Activated CD8-positive, alpha-beta T cell treated with anti-CD3 and anti-CD28 coated beads, Interleukin-2, amount 10 ng/mL, durations not matched to agents 7 days and 5 days (primary cell): ENCODE measurements at regions not wholly inside any gene's neighbourhood (a gene's known extent, or its start where the extent isn't known, plus 50 kb on each side); places are given as distances from the start of the nearest gene placed in this dataset.
"Not testable (repeated sequence)": the region's sequence is repeated elsewhere in the genome, so short reads cannot be mapped to it uniquely, and the experiment has no call there.

Source experiments
- ATAC-seq: fragments of 150-1000 bp; cut with Tn5 transposase; one replicate; pipeline ENCODE4 v1.10.0; 2021; ENCODE audit warnings: moderate library complexity
- CTCF ChIA-PET: fragments of 350-600 bp; sonication (Branson Sonifier 250); formaldehyde crosslinking; loops from one replicate; lab custom pipeline; 2021; ENCODE audit warnings: antibody characterized with exemption; lab: Charles Lee
- POLR2A ChIA-PET: fragments of 350-600 bp; sonication (Branson Sonifier 250); formaldehyde crosslinking; loops from one replicate; lab custom pipeline; 2021; ENCODE audit warnings: antibody characterized with exemption; lab: Charles Lee
- DNase-seq: peaks from one replicate; pipeline ENCODE4 v3.0.0-alpha.2; 2020
- H3K27ac Mint-ChIP-seq: one replicate; pipeline ENCODE4 v1.8.0; 2021; ENCODE audit warnings: mild to moderate bottlenecking, mixed read lengths
- H3K27me3 Mint-ChIP-seq: one replicate; pipeline ENCODE4 v1.8.0; 2021; ENCODE audit warnings: low read depth, mixed read lengths
- H3K36me3 Mint-ChIP-seq: one replicate; pipeline ENCODE4 v1.8.0; 2021; ENCODE audit warnings: low read depth, mixed read lengths
- H3K4me1 Mint-ChIP-seq: one replicate; pipeline ENCODE4 v1.8.0; 2021; ENCODE audit warnings: low read depth, mixed read lengths
- H3K4me3 Mint-ChIP-seq: one replicate; pipeline ENCODE4 v1.8.0; 2021; ENCODE audit warnings: mild to moderate bottlenecking, mixed read lengths
- H3K9me3 Mint-ChIP-seq: one replicate; pipeline ENCODE4 v1.8.0; 2022; ENCODE audit warnings: mixed read lengths; ENCODE audit not compliant: insufficient read depth

DNA sequence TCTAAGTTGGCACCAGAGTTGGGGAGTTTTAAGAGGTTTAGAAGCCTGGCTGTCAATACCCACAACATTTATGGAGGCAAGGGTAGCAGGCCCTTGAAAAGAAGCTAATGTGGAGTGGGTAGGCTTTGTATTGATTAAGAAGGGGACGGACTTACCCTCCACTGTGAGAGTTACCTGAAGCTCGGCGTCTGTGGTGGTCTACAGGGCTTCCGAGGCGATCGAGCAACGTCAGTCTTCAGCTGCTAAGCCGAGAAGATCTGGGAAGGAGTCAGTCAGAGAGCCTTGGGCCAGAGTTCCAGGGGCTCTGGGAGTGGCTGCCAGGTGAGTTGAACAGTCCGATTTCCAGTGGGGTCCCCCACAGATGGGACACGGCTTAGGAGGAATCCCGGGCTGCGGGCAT, 249.0 kb upstream of the MVB12B start:
- H3K4me3 Mint-ChIP-seq, DNase-seq, POLR2A ChIA-PET, H3K27ac Mint-ChIP-seq, CTCF ChIA-PET, H3K4me1 Mint-ChIP-seq, ATAC-seq, H3K36me3 Mint-ChIP-seq, H3K27me3 Mint-ChIP-seq, H3K9me3 Mint-ChIP-seq: not testable (repeated sequence)

DNA sequence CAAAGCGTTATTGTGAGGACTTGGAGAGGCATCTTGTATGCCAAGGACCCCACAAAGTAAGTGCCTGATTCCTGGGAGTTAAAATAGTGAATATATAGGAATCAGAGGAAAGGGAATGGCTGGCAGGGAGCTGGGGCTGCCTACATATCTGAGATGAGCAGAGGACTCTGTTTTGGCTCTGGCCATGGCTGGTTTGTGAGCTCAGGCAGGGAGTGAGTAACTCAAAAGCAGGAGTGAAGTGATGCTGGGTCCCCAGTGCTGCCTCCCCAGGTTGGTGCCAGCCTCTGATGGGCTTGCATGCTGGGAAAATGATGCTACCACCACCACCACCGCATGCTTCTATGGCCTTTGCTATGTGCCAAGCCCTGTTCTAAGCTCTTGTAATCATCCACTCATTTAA, 246.0 kb upstream of the MVB12B start:
- CTCF ChIA-PET, result no interaction called here
- no peaks in the 10 kb centered on the region for H3K36me3 Mint-ChIP-seq
- peaks cover 12% of the 10 kb centered on the region for H3K27me3 Mint-ChIP-seq
- POLR2A ChIA-PET, result no interaction called here
- H3K4me1 Mint-ChIP-seq, result peaks cover 17% of the 10 kb centered on the region
- H3K9me3 Mint-ChIP-seq, result no peaks in the 10 kb centered on the region
- H3K4me3 Mint-ChIP-seq, result no peak overlapping the region
- no peak for DNase-seq
- ATAC-seq, result no peak
- no peak overlapping the region for H3K27ac Mint-ChIP-seq

- H3K36me3 Mint-ChIP-seq, result no peaks in the 10 kb centered on the region
- no peak for DNase-seq
- H3K27me3 Mint-ChIP-seq, result peaks cover 12% of the 10 kb centered on the region
- peaks cover 17% of the 10 kb centered on the region for H3K4me1 Mint-ChIP-seq
- no peaks in the 10 kb centered on the region for H3K9me3 Mint-ChIP-seq
- POLR2A ChIA-PET, result no interaction called here
- H3K27ac Mint-ChIP-seq, result no peak overlapping the region
- CTCF ChIA-PET, result no interaction called here
- no peak for ATAC-seq
- no peak overlapping the region for H3K4me3 Mint-ChIP-seq
These were observed 244.9 kb upstream of the MVB12B start for GRCh38 chr9:126081746-126082145.

- ATAC-seq, result no peak
- POLR2A ChIA-PET, result no interaction called here
- DNase-seq, result no peak
- Mint-ChIP-seq H3K27ac (no peak overlapping the region), H3K36me3 (no peaks in the 10 kb centered on the region), H3K9me3 (no peaks in the 10 kb centered on the region), H3K27me3 (peaks cover 5% of the 10 kb centered on the region), H3K4me1 (peaks cover 17% of the 10 kb centered on the region), H3K4me3 (no peak overlapping the region)
- CTCF ChIA-PET, result no interaction called here
These were observed 242.6 kb upstream of the MVB12B start for GRCh38 chr9:126084008-126084407.

- ChIA-PET CTCF (no interaction called here), POLR2A (no interaction called here)
- Mint-ChIP-seq H3K36me3 (no peaks in the 10 kb centered on the region), H3K4me3 (no peak overlapping the region), H3K27me3 (peaks cover 5% of the 10 kb centered on the region), H3K27ac (no peak overlapping the region), H3K4me1 (peaks cover 17% of the 10 kb centered on the region), H3K9me3 (no peaks in the 10 kb centered on the region)
- no peak for ATAC-seq
- no peak for DNase-seq
These were observed 241.9 kb upstream of the MVB12B start for GRCh38 chr9:126084696-126085095.

DNA sequence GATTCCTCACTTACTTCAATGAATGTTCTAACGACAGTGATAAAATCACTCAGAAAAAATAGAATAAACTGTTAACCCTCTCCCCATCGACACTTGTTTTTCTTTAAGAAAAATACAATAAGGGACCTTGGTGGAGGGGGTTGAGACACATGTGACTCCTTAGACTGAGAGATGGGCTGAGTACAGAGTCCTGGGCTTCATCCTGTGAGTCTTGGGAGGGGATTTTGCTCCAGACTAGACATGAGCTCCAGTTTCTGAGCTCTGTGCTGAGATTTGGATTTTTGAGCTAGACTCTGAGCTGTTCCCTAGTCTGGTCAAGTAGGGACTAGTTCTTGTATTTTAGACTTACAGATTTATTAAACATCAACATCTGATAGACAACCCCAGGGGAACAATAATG, 241.5 kb upstream of the MVB12B start:
- ChIA-PET CTCF (no interaction called here), POLR2A (no interaction called here)
- Mint-ChIP-seq H3K4me1 (peaks cover 17% of the 10 kb centered on the region), H3K9me3 (no peaks in the 10 kb centered on the region), H3K27ac (no peak overlapping the region), H3K4me3 (no peak overlapping the region), H3K36me3 (no peaks in the 10 kb centered on the region), H3K27me3 (peaks cover 5% of the 10 kb centered on the region)
- ATAC-seq, result no peak
- no peak for DNase-seq

- no peak for ATAC-seq
- Mint-ChIP-seq H3K36me3 (no peaks in the 10 kb centered on the region), H3K4me1 (peaks cover 13% of the 10 kb centered on the region), H3K9me3 (no peaks in the 10 kb centered on the region), H3K27me3 (peaks cover 3% of the 10 kb centered on the region), H3K4me3 (no peak overlapping the region), H3K27ac (no peak overlapping the region)
- DNase-seq, result no peak
- ChIA-PET POLR2A (no interaction called here), CTCF (no interaction called here)
These were observed 238.3 kb upstream of the MVB12B start for GRCh38 chr9:126088336-126088735.

DNA sequence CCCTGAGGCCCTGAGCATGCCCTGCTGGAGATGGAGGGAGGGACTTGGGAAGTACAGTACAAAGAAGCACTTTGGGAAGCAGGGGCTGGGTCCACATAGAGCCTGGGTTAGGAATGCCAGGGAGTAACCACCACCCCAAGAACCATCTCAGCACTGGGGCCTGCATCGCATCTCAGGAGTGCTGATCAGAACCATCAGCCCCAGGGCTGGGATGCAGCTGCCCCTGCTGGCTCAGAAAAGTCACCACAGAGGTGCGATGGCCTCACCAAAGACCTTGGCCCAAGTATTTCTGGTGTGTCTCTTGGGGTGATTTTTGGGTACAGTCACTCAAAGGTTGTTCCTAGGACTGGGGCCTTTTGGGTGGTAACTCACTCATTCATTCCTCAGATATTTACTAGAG, 236.8 kb upstream of the MVB12B start:
- Mint-ChIP-seq H3K4me1 (no peaks in the 10 kb centered on the region), H3K9me3 (no peaks in the 10 kb centered on the region), H3K36me3 (no peaks in the 10 kb centered on the region), H3K27me3 (peaks cover 3% of the 10 kb centered on the region), H3K27ac (no peak overlapping the region), H3K4me3 (no peak overlapping the region)
- DNase-seq (no peak), ATAC-seq (no peak)
- CTCF ChIA-PET, result no interaction called here
- POLR2A ChIA-PET, result no interaction called here

GRCh38 chr9:126093771-126094170, 232.9 kb upstream of the MVB12B start:
- Mint-ChIP-seq H3K4me1 (no peaks in the 10 kb centered on the region), H3K27ac (no peak overlapping the region), H3K36me3 (no peaks in the 10 kb centered on the region), H3K4me3 (no peak overlapping the region), H3K9me3 (no peaks in the 10 kb centered on the region), H3K27me3 (no peaks in the 10 kb centered on the region)
- ChIA-PET CTCF (no interaction called here), POLR2A (no interaction called here)
- no peak for DNase-seq
- no peak for ATAC-seq

DNA sequence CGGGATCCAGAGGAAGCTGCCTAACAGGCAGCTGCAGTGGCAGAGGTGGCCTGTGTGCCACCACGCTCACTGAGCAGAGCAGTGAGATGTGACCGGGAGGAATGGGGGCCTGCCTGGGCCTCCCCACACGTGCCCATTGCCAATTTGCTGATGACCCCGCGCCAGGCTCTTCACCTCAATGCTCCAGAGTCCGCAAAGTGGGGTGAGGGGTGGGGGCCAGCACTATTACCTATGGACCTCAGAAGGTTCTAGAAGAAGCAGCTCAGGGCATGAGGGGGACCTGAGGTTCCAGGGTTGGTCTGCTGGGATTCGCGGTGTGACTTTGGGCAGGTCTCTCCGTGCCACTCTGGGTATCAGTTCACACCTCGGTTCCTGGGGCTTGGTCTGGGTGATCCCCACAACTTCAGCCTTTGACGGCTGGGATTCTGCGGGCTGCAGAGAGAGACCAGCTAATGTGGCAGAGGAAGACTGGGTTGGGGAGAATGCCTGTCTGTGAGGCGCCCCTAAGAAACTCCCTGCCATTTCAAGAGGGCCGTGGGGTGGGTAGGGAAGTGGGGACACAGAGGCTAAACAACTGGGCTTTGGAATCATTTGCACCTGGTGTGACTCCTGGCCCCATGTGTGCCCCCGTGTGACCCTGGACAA, 231.0 kb upstream of the MVB12B start:
- Mint-ChIP-seq H3K27ac (no peak overlapping the region), H3K9me3 (no peaks in the 10 kb centered on the region), H3K27me3 (peaks cover 4% of the 10 kb centered on the region), H3K36me3 (no peaks in the 10 kb centered on the region), H3K4me3 (no peak overlapping the region), H3K4me1 (no peaks in the 10 kb centered on the region)
- ATAC-seq (no peak), DNase-seq (no peak)
- ChIA-PET CTCF (no interaction called here), POLR2A (no interaction called here)

- Mint-ChIP-seq H3K36me3 (no peaks in the 10 kb centered on the region), H3K4me1 (no peaks in the 10 kb centered on the region), H3K27me3 (peaks cover 5% of the 10 kb centered on the region), H3K4me3 (no peak overlapping the region), H3K27ac (no peak overlapping the region), H3K9me3 (no peaks in the 10 kb centered on the region)
- CTCF ChIA-PET, result no interaction called here
- ATAC-seq (no peak), DNase-seq (no peak)
- POLR2A ChIA-PET, result no interaction called here
These were observed 230.3 kb upstream of the MVB12B start for GRCh38 chr9:126096340-126096739.

DNA sequence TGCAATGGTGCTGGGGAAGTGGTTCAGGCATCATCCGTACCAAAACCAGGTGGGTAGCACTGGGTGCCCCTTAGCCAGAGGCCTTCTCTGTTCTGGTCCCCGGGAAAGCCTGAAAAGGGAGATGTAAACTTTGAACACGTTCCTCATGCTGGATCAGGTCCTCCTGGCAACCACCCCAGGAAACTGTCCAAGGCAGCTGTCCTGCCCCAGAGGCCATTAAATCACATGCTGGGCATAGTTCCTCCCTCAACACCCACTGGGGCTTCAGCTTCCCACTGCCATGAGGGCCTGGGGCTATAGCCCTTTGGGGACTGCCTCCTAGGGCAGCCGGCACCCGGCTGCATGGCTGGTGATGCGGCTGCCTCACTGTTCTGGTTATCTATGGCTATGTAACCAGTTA, 228.9 kb upstream of the MVB12B start:
- DNase-seq, result no peak
- ATAC-seq, result no peak
- no peaks in the 10 kb centered on the region for H3K9me3 Mint-ChIP-seq
- H3K27me3 Mint-ChIP-seq, result peaks cover 9% of the 10 kb centered on the region
- H3K27ac Mint-ChIP-seq, result no peak overlapping the region
- no peaks in the 10 kb centered on the region for H3K36me3 Mint-ChIP-seq
- H3K4me1 Mint-ChIP-seq, result no peaks in the 10 kb centered on the region
- CTCF ChIA-PET, result no interaction called here
- POLR2A ChIA-PET, result no interaction called here
- no peak overlapping the region for H3K4me3 Mint-ChIP-seq

- ATAC-seq, result no peak
- no peaks in the 10 kb centered on the region for H3K4me1 Mint-ChIP-seq
These were observed 220.2 kb upstream of the MVB12B start for GRCh38 chr9:126106404-126106803.

More at GRCh38 chr9:126106404-126106803, 220.2 kb upstream of the MVB12B start:
- Mint-ChIP-seq H3K27ac (no peak overlapping the region), H3K9me3 (no peaks in the 10 kb centered on the region), H3K4me3 (no peak overlapping the region), H3K27me3 (peaks cover 7% of the 10 kb centered on the region), H3K36me3 (no peaks in the 10 kb centered on the region)
- POLR2A ChIA-PET, result no interaction called here
- CTCF ChIA-PET, result no interaction called here
- no peak for DNase-seq
